GM21825 (cell line): ENCODE measurements at regions not wholly inside any gene's neighbourhood (a gene's known extent, or its start where the extent isn't known, plus 50 kb on each side); places are given as distances from the start of the nearest gene placed in this dataset.

ENCODE experiments used
- ATAC-seq: cut with Tn5 transposase; IDR thresholded peaks from one replicate; pipeline ENCODE4 v1.9.1; 2021; ENCODE audit warnings: mild to moderate bottlenecking, moderate library complexity; ENCODE audit not compliant: unreplicated experiment

DNA sequence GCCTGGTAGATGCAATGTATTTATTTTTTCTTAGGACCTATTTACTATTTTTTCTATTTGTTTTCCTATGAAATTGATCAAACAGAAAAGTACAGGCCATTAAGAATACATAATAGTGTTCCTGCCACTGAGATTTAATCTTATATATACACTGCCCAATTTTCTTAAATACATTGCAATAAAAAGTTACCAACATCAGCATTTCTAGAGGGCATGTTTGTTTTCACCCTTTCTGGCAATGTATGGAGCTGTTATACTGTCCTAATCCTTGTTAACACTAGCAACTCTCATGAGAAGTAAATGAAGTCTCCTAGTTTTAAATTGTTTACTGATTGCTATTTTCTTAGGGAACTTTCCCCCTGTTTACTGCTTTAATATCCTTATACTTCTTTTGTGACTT lies 359.1 kb upstream of the SEMA3A start:
- ATAC-seq = no peak

DNA sequence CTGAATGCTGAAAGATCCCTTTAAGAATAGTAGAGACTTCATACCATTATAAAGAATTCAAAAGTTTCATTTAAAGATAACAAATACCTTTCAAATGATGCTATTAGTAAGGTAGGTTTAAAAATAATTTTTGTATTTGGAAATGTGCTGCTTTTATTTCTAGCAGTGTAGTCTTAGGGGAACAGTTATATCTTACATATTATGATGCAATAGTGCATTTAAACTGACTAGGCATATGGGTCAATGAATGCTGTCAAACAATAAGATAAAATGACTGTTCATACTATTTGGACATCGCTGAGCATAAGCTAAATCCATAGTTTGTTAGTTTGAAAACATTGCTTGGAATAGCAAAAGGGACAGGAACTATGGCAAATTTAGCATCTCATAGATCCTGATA lies 354.8 kb upstream of the SEMA3A start:
- ATAC-seq = no peak

DNA sequence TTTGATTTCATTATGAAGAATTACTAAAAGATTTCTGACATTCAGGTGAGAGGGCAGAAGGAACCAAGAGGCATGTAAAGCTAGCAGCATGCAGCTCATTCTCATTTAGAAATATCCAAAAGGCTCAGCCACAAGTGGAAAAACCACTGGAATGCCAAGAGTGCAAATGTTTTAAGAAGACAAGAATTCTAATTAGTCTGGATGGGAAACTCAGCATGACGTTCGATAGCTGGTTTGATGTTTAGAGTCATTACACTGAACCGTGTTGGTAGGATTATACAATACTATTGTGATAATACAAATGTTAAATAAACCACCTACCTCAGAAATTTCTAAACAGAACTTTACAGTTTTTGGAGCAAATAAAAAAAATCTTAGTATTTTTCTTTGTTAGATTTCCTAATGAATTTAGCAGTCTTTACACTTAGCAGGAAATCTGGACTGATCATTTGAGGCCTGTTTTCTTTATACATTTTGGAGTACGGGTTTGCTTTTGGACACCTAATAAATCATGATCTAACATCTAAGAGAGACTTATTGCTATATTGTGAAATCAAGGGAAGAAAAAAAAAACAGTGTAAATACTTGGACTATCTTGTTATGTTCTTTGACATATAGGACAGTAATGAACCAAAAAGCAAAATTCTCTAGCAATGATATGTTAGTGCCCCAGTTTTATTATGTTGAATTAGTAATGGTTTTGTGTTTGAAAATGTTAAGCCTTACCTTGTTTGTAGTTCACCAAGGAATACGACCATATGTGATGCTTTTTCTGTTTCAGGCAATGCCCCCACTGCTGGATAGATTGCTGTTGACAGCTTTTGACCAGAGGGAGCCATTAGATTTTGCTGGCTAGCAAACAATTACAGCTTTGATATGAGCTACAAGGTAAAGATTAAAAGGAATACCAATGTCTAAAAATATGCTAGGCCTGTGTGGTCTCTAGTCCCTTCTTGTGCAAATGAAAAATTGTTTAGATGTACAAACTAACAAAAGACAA lies 354.1 kb upstream of the SEMA3A start:
- no peak for ATAC-seq

DNA sequence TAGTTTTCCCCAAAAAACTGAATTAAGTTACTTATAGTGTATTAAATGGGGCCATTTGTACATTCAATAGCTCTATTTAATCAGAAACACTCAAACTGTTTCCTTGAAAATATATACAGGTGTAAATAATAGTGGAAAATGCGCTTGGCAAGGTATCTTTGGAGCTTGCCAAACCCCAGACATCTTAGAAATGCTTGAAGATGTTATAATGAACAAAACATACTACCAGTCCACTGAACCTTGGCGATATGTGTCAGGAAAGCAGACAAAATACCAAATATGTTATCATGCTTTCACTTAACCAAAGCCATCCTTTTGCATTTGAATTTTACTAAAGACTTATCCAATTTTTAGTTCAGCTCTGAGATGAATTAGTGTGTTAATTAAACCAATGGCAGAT lies 352.7 kb upstream of the SEMA3A start:
- no peak for ATAC-seq

DNA sequence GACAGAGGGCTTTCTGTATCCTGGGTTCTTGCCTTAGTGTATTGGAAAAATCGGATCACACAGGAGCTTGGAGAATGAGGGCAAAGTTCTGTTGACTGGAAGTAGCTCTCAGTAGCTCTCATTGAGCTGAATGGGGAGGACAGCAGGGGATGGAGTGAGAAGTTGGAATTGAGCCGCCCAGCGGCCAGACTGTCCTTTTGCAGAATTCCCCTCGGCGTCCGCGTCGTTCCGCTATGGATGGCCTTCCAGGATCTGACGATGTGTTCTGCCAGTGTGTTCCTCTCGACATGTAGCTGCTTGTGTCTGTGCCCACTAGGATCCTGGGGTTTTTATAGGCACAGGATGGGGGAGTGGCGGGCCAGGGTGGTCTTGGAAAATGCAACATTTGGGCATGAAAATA lies 351.8 kb upstream of the SEMA3A start:
- no peak for ATAC-seq

DNA sequence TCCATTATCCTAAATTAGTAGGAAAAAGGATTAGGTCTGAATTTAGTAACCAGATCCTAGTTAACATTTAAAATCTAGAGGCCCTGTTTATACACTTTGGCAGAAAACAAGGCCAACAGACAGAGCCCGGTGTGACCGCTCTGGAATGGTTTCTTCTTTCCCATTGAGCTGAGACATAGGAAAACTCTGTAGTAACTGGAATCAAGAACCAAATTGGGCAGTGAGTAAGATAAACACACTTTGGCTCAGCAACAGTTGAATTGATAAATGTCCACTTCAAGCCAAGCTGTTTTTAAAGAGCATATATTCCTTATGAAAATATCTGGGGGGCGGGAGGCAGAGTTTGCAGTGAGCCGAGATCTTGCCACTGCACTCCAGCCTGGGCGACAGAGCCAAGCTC lies 343.7 kb upstream of the SEMA3A start:
- ATAC-seq = no peak

DNA sequence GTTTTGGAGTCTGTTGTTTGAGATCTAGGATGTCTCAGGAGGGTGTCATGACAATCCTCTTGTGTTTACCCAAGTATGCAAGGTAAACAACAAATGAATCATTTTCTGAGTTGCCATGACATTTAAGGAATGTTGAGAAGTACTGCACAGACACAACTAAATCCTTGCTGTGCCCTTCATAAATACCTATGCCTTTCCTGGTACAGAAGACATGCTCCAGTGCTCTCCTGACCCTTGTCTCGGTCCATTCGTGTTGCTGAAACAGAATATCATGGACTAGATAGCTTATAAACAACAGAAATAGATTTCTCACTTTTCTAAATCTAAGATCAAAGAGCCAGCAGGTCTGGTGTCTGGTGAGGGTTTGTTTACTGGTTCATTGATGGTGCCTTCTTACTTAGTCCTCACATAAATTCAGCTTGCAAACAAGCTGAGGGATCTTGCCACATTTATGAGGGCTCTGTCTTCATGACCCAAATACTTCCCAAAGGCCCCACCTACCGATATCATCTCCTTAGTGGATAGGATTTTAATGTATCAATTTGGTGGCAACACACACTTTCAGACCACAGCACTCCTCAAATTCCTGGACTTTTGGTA lies 341.8 kb upstream of the SEMA3A start:
- no peak for ATAC-seq

DNA sequence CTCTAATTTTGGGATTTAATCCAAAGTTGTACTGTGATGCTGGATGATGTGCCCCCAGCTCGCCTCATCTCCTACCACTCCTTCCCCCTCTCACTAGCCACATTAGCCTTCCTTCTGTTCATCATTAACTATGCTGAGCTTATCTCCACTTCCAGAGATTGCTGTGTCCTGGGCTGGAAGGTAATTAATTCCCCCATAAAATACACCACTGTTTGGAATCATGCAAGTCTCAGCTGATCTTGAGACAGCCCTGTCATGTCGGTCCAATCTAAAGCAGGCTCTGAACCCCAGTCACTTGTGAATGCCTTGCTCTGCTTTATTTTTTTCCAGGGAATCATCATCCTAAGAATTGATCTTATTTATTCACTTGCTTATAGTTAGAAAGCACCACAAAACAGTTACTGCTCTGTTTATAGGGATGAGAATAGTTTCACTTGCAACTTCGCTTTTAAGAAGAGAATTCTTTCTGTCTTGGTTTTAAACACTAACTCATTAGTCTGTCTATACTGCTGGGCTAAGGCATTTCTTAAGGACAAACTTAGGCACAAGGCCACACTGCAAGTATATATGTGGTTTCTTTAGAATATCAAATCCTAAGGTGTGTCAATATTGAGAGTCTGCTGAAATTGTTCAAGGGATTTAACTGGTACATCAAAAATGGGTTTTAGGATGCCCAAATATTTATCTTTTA lies 341.1 kb upstream of the SEMA3A start:
- no peak for ATAC-seq

DNA sequence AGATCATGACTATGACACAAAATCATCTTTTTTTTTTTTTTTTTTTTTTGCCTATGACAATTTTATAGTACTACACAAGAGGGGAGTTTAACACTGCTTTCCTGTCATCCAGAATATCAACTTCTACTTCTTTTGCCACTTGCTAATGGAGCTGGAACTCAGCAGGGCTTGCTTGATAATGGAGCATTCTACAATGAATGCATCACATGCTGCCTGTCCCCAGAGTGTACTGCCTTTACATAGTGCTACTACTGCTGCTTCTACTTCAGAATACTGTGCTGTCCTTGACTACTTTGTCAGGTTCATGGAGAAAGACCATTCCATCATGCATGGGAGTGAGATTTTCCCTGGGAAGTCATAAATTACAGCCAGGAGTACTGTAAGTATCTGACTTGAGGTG lies 338.6 kb upstream of the SEMA3A start:
- no peak for ATAC-seq

DNA sequence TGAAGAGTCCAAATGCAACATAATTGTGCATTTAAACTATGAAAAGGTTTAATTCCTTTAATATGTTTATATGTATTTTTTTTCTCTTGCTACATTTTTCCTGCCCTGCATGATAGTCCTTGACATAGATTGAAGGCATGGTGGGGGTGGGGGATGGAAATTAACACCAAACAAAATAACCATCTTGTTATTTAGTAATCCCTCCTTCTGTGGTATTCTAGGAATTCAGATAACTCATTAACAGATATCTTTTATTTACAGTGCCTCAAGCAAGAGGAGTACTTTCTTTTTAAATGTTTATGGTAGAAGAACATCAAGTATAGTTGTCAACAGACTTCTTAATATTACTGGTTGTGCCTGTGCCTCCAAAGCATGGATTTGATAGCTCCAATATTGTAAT lies 337.6 kb upstream of the SEMA3A start:
- ATAC-seq = no peak

DNA sequence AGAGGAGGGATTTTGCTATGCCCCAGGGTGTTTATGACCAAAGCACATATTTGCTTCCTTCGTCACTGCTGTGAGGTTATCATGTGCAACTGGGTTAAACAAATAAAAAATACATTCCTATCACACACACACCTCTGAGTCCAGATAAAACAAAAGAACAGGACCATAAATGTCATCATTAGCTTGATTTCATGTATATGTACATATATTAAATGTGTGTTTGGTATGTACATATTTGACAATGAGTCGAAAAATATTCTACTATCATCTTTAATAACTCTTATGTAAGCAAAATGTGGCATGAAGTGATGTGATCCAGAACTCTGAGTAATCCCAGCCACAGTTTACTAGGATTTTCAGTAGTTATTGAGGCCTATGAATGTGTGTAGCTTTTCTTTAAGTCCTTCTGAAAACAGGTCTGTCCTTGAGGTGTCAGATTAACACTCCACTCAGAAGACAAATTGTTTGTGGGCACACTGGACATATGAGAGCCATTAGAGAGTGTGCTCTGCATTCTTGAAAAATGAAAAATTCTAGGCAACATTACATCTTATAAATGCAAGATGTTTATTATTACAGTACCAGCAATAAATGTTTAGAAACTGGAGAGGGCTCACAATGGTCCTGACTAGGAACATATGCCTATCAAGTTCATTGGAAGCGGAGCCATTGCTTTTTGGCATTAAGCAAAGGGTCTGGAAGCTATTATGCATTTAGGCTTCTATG lies 335.1 kb upstream of the SEMA3A start:
- no peak for ATAC-seq

DNA sequence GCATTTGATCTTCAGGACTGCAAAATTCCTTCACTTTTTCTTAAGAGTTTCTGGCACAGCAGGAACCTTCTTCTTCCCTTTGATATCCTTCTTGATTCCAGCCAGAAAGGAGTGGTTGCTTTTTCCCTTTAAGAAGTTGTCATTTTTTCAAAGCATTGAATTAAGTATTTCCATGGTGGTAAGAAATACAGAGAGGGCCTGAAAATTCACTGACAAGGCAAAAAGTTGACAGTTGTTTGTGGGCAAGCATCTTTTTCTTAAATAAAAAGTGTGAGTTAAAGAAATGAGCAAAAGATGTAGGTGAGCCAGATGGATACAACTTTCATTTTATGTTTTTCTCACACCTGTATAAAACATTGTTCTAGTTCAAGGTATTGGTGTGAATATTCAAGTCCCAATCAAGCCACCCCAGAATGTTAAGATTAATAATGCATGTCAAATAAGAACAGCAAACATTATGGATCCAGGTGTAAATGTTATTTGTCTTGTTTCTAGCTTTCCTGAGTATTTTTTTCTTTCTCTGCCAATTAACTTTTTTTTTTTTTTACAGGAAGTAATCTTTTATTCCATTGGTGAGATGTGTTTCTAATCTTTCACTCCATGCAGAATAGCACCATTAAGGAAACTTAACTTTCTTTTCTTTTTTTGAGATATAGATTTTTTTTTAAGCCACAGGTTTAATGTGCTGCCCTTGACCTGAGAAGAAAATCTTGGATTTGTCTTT lies 334.3 kb upstream of the SEMA3A start:
- no peak for ATAC-seq

DNA sequence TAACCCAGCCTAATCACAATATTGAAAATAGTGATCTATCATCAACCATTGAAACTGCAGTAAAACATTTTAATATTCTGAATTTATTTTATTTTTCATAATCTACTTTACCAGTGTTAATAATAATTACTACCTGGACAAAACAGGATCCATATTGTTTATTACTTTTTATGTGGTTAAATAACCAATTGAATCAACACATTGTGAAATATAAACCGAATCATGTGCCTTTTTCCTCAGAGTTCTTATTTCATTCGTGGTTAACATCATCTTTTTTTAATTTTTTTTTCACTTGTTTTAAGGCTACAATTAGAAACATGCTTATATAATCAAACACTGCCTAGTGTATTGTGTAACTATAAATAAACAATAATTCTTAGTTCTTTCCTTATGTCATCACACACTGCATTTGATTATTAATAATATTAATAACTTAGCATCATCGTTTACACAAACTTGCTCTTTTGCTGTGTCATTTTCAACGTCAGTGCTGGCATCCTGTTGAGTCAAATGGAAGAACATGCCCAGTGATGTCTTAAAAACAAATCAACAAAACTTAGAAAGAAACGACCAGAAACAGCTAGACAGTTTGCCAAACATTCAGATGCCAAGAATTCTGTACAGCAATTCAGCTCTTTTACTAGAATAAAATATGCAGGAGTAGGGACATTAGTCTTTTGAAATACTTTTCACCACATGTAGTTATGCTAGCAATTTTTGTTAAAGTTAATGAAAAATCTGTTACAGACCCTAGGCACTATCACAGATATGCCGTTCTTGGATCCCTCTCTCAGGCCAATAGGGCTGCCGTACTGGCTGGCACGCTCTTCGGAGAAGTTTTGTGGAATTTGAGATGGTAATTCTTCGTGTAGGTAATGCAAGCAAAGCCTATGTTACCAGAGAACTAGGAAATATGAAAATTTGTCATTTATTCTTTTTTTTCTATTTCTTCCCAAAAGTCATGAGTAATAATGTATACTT lies 330.4 kb upstream of the SEMA3A start:
- ATAC-seq = no peak

DNA sequence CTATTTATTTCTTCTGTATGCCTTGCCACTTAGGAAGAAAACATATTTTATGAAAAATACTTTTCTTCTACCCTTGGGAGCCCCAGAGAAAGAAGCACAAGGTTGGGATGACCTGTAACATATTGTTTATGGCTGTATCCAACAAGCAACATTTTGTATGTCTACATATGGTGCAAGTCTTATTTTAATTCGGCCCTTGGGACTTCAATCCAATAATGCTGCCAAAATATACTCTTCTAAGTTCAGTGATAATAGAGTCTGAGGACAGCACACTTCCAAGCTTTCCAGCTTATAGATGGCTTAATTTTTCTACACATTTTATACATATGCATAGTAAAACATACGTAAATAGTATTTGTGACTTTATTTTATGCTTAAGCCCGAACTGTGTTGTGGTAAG lies 318.5 kb upstream of the SEMA3A start:
- no peak for ATAC-seq

DNA sequence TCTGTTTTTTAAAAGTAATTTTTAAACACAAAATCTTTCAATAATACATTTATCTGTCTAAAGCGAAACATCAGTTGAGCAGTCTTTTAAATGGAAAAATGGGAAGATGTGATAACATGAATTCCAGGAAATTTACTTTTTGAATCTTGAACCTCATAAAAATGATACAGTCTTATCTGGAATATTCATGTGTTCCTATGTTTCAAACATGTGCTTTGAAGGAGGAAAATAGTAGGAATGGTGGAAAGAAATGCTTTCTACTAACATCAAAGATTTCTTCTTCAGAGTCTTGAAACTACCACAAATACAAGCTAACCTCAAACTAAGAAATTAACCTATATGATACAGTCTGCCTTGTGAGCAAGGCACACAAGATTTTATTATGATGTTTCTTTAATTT lies 317.5 kb upstream of the SEMA3A start:
- ATAC-seq = no peak

DNA sequence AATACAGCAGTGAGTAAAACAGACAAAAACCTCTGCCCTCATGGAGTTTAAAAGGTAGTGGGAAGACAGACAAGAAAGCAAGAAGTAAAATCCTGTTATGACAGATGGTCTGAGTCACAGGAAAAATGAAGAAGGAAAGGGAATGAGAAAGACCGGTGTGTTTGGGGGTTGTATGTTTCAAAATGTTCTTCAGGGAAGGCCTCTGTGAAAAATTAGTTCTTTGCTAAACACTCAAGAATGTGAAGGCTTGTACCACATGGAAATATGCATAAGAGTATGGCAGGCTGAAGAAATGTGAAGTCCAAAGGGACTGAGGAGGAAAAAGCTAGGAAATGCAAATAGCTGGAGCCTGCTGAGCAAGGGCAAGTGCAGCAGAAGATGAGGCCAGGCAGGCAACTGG lies 315.9 kb upstream of the SEMA3A start:
- no peak for ATAC-seq

DNA sequence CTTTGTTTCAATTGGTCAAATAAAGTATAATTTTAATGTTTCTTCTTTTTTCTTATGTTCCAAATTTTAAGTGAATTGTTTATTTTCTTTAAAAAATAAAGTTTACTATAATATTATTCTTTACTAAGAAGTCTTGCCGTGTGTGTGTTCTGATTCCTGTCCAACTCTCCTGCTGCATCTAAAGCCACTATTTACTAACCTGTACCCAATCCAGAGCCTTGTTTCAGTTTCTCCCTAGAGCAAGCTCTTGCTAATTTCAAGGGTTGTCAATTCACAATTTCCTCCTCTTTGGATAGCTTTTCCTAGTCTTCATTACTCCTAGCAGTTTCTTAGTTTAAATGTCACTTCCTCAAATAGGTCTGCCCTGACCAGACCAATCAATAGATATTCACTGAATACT lies 314.9 kb upstream of the SEMA3A start:
- ATAC-seq = no peak

DNA sequence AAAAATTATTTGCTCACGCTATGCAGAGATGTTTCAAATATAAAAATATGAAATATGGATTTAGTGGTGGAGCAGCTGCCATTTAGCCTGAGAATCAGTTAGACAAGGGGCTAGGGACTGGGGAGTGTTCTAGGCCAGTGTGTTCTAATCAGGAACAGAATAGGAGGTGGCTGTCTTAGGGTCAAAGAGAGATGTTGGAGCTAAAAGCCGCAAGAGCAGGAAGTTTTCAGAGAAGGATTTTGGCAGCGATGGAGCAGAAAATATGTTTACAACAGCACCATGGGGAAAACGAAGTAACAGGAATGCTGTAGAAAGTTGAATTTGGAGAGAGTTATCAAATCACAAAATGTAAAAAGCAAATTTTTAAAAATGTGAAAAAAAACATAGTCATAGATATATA lies 314.0 kb upstream of the SEMA3A start:
- ATAC-seq = no peak

DNA sequence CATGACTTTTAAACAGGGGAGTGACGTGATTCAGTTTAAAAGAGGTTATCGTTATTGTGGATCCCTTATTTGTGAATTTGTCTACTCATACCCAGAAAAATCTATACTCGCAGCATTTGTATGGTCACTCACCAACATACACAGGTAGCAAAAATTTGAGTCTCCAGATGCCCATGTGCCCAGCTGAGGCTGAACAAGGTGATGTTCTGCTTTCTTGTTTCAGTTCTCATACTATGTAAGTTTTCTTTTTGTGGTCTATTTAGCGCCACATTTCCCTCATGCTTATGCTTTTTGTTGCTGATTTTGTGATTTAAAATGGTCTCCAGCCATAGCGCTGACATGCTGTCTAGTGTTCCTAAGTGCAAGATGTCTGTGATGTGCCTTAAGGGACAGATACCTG lies 312.9 kb upstream of the SEMA3A start:
- no peak for ATAC-seq
